GM19025 (cell line): ENCODE measurements at regions not wholly inside any gene's neighbourhood (a gene's known extent, or its start where the extent isn't known, plus 50 kb on each side); places are given as distances from the start of the nearest gene placed in this dataset.
"Not testable (repeated sequence)": the region's sequence is repeated elsewhere in the genome, so short reads cannot be mapped to it uniquely, and the experiment has no call there.

Source experiments
- ATAC-seq: cut with Tn5 transposase; IDR thresholded peaks from one replicate; pipeline ENCODE4 v1.9.1; 2021; ENCODE audit warnings: mild to moderate bottlenecking, low read depth, moderate library complexity; ENCODE audit not compliant: unreplicated experiment

DNA sequence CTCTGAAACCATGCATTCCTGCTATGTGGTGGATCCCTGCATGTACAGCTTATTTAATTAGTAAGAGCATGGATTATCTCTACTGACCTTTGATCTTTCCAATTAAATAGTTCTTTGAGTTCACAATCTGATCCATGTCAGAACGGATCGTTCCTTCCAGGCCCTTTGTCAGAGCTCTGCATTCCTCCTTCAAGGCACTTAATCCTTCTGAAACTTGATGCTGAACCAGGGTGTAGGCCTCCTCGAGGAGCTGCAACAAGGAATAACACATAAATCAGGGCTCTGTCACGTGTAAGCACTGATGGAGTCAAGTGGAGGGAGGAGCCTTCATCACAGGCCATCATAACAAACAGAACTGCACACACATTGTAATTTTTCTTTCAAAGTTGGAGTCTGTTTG is 68.4 kb upstream of the EDEM3 start:
- no peak for ATAC-seq

DNA sequence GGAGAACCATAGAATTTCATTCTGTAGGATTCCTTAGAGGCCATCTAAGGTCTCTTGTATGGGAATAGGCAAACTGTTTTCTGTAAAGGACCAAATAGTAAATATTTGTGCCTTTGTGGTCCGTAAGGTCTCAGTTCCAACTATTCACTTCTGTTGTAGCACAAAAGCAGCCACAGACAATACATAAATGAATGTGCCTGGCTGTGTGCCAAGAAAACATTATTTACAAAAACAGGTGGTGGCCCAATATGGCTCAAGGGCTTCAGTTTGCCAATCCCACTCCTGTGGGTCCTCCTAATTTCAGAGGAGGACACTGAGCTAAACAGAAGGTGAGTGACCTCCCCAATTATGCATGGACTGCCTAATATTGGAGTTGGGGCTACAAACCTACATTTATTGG is 67.6 kb upstream of the EDEM3 start:
- ATAC-seq, result no peak

DNA sequence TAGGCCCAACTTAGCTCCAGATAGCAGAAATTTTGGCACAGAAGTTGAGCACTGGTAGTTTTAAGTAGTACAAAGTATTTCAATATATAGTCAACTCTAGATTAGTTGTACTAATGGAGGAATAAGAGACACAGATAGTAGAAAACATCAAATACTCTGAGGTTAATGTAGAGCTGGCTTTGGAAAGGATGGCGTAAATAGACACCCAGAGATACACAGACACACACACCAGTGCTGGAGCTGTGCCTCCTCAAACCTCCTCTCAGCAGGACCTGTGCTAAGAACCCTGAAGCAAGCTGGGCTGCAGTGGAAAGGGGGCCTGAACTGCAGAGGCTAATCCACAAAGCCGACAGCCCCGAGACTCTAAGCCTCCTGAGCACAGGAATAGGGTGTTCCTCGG is 67.0 kb upstream of the EDEM3 start:
- no peak for ATAC-seq

DNA sequence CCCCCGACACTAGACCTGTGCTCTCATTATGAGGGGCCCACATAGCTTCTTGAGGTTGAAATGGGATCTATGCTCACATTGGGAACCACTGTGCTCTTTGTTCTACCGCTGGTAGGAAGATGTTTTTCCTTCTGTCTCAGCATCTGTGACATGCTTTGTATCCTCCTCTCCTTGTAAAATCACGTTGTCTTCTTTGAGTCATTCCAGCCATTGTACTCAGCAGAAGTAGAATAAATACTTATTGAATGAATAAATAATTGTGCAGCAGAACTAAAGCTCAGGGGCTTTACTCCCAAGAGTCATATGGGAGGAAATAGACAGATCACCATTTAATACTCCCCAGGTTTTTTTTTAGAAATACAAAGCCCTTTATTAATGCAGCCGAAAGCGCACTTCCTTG is 66.3 kb upstream of the EDEM3 start:
- no peak for ATAC-seq

DNA sequence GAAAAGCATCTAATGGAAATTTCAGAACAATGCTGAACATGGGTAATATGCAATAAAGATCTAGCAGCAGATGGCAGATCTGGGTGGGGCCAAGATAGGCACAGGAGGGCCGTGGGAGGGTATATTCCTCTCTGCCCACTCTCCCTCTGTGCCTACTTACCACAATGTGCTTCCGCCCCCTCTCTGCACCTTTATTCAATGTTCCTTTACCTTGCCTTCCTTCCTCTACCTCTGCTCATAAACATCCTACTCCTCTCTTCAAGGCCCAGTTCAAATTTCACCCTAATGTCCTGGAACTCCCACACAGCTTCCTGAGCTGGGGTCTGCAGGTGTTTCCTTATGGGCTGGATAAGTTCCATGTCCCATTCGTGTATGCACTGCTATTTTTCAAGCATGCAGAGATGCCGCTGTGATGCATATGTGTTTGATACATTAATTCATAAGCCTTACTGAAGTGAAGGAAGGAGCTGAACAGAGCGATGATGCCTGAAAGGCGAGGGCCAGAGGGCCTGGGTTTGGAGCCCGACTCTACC is 65.6 kb upstream of the EDEM3 start:
- ATAC-seq, result no peak

DNA sequence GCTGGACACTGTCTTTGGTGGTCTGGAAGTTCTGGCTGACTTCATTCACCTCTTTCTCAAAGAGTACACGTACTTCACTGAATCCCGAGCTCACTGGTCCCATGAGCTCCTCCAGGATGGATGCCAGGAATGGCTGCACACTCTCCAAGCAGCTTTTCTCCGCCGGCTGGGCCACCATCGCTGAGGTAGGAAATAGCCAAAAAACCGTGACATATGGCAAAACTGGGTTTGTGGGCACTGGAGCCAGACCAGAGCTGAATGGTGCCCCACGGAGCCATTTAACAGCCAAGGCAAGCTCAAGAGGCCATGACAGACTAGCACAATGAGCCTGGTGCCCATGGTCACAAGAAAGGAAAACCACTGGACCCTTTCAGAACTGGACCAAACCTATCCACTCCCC is 64.0 kb upstream of the EDEM3 start:
- ATAC-seq, result no peak

DNA sequence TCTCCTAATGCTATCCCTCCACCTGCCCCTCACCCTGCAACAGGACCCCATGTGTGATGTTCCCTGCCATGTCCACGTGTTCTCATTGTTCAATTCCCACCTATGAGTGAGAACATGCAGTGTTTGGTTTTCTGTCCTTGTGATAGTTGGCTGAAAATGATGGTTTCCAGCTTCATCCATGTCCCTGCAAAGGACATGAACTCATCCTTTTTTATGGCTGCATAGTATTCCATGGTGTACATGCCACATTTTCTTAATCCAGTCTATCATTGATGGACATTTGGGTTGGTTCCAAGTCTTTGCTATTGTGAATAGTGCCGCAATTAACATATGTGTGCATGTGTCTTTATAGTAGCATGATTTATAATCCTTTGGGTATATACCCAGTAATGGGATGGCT is 62.3 kb upstream of the EDEM3 start:
- ATAC-seq, result not testable (repeated sequence)

DNA sequence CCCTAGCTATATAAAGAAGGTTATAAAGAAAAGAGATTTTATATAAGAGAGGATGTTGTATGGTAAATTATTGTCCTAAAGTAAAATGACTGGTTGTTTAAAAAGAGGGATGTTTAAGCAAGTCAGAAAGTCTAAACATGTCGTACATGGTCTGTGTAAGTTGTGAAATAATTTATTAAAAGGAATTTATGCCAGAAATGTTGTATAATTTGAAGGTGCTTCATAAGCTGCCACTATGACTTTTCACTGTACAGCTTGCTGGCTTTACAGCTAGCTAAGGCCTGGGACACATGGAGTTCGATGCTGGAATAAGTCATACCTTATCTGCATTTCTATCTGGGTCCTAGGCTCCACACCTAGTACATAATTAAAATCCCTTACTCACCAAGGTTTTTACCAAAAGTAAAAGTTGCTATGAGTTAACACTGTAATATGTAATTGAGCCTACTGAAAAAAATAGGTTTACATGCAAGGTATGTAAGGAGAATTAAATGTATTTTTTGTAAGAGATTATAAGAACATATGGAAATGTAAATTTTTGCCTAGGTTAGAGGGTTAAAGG is 59.0 kb upstream of the EDEM3 start:
- ATAC-seq, result no peak

DNA sequence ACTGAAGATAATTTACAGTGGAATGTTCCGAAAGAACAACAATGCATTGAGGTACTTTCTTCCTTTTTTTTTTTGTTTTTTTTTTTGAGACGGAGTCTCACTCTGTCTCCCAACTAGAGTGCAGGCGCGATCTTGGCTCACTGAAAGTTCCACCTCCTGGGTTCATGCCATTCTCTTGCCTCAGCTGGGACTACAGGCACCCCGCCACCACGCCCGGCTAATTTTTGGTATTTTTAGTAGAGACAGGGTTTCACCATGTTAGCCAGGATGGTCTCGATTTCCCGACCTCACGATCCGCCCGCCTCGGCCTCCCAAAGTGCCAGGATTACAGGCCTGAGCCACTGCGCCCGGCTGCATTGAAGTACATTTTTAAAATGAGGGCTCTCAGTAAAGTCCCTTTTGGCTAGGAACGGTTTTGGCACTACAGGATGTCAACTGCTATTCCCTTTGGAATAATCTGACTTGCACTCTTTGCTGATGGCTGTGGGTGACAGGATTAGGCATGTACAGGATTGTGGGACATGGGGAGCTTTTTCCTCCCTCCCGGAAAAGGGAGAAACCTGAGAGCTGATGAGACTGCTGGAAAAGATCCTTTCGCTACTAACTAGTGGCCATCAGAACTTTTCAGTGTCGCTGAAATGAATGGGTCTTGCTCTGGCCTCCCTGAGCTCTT is 56.9 kb upstream of the EDEM3 start:
- ATAC-seq, result no peak

DNA sequence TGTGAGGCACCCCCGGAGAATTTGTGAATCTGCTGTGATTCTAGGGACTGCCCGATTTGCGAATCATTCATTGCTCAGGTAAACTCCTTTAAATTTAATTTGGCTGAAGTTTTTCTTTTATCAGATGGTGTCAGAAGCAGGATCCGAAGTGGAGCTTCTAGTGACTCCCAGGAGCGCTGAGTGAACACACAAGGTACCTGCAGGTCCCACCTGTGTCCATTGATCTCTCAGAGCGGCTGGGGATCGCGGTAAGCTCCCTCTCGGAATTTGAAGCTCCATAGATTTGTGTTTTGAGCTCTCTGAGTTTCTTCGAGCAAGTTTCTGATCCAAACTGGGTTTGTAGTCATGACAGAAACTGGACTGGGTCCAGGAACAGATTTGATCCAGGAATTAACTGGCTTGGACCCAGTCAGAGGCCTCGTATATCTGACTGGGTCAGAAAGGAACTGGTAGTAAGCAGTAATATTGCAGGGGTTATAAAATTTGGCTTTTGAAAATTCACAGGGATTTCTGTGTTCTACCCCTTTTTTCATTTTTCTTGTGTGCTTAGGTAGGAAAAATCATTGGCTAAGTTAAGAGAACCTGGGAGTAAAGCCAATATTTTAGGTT is 56.2 kb upstream of the EDEM3 start:
- no peak for ATAC-seq

DNA sequence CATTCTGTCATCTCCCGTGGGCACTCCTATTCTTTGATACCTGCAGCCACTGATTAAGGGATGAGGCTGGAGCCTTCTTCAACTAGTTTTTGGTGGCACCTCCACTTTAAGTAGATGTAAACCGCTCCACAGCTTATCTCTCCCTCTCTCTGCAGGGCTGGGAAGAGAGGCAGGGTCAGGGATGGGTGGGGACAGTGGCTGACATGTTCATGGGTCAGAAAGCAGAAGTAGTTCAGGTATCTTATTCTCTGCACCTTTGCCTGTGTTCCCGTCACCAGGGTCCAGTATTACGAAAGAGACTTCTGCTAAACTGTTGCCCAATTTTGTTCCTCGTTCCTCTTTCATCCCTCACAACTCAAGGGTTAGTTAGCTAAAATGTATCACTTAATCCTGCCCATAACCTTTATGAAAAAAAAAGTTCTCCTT is 51.7 kb upstream of the EDEM3 start:
- no peak for ATAC-seq

DNA sequence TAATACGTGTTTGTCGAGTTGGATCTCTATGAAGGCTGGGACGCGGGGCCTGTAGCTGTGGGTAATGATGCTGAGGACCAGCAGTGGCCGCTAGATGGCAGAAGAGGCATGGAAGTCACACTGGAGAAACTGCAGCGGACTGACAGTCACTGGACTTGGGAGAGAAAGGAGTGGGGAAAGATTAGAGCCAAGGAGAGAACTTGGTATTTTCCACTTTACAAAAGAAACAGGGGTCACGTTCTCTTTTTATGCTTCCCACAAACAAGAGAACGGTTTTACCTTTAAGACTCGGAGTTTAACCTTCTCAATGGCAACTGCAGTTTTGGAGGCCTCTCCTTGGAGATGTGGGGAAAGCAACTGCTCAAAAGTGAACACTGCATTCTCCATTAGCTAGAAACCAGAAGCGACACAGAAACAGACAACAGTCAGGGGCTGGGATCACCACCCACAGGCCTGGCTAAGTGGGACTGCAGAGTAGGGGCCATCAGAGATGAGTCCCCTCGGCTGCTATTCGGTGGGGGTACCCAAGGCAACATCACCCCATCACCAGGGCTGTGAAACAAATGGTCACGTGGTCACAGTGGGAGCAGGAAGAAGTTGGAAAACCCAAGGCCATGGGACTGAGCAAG is 51.1 kb upstream of the EDEM3 start:
- ATAC-seq, result peak; percentile 86
